ENCODE measurements at regions not wholly inside any gene's neighbourhood (a gene's known extent, or its start where the extent isn't known, plus 50 kb on each side); places are given as distances from the start of the nearest gene placed in this dataset.

- Histone ChIP-seq H3K4me3 (ENCODE audit: insufficient read depth, low read depth, low read length) (no peak overlapping the region), H3K27me3 (ENCODE audit: control insufficient read depth, insufficient read depth, low read length) (peaks cover 2% of the 10 kb centered on the region; the same call in 1 of the 2 replicates), H3K36me3 (replicated peaks; ENCODE audit: control insufficient read depth, insufficient read depth, low read length) (no peaks in the 10 kb centered on the region)
- DNase-seq = no peak
Measured at GRCh38 chrX:39818750-39819149, 279.0 kb downstream of the BCOR start.

GRCh38 chrX:39819921-39820849 lies 277.6 kb downstream of the BCOR start:
- Histone ChIP-seq H3K36me3 (replicated peaks; ENCODE audit: control insufficient read depth, insufficient read depth, low read length) (no peaks in the 10 kb centered on the region), H3K4me3 (ENCODE audit: insufficient read depth, low read depth, low read length) (peak overlapping the region; percentile 46), H3K27me3 (ENCODE audit: control insufficient read depth, insufficient read depth, low read length) (peaks cover 2% of the 10 kb centered on the region; the same call in 1 of the 2 replicates)
- peak; percentile 83 for DNase-seq

- Histone ChIP-seq H3K36me3 (replicated peaks; ENCODE audit: control insufficient read depth, insufficient read depth, low read length) (no peaks in the 10 kb centered on the region), H3K4me3 (ENCODE audit: insufficient read depth, low read depth, low read length) (peak overlapping the region; percentile 46), H3K27me3 (ENCODE audit: control insufficient read depth, insufficient read depth, low read length) (peaks cover 2% of the 10 kb centered on the region; the same call in 1 of the 2 replicates)
- DNase-seq = peak; percentile 97
Measured at GRCh38 chrX:39820938-39821708, 276.6 kb downstream of the BCOR start.

- peak overlapping the region; percentile 46 for H3K4me3 ChIP-seq (ENCODE audit: insufficient read depth, low read depth, low read length)
- peaks cover 2% of the 10 kb centered on the region; the same call in 1 of the 2 replicates for H3K27me3 ChIP-seq (ENCODE audit: control insufficient read depth, insufficient read depth, low read length)
Measured at GRCh38 chrX:39821709-39822095, 276.1 kb downstream of the BCOR start.

GRCh38 chrX:39822133-39822748 lies 275.5 kb downstream of the BCOR start:
- peaks cover 2% of the 10 kb centered on the region; the same call in 1 of the 2 replicates for H3K27me3 ChIP-seq (ENCODE audit: control insufficient read depth, insufficient read depth, low read length)
- H3K4me3 ChIP-seq (ENCODE audit: insufficient read depth, low read depth, low read length) = peak overlapping the region; percentile 46
- no peaks in the 10 kb centered on the region for H3K36me3 ChIP-seq (replicated peaks; ENCODE audit: control insufficient read depth, insufficient read depth, low read length)
- DNase-seq = peak; percentile 74

More at GRCh38 chrX:39821709-39822095, 276.1 kb downstream of the BCOR start:
- H3K36me3 ChIP-seq (replicated peaks; ENCODE audit: control insufficient read depth, insufficient read depth, low read length) = no peaks in the 10 kb centered on the region
- no peak for DNase-seq

- Histone ChIP-seq H3K27me3 (ENCODE audit: control insufficient read depth, insufficient read depth, low read length) (peaks cover 2% of the 10 kb centered on the region; the same call in 1 of the 2 replicates), H3K4me3 (ENCODE audit: insufficient read depth, low read depth, low read length) (no peak overlapping the region), H3K36me3 (replicated peaks; ENCODE audit: control insufficient read depth, insufficient read depth, low read length) (no peaks in the 10 kb centered on the region)
- DNase-seq = no peak
Measured at GRCh38 chrX:39823424-39823823, 274.3 kb downstream of the BCOR start.

GRCh38 chrX:39823854-39824253 lies 273.9 kb downstream of the BCOR start:
- Histone ChIP-seq H3K36me3 (replicated peaks; ENCODE audit: control insufficient read depth, insufficient read depth, low read length) (no peaks in the 10 kb centered on the region), H3K27me3 (ENCODE audit: control insufficient read depth, insufficient read depth, low read length) (peaks cover 2% of the 10 kb centered on the region; the same call in 1 of the 2 replicates)
- no peak for DNase-seq

GRCh38 chrX:39826813-39827543 lies 270.8 kb downstream of the BCOR start:
- Histone ChIP-seq H3K36me3 (replicated peaks; ENCODE audit: control insufficient read depth, insufficient read depth, low read length) (no peaks in the 10 kb centered on the region), H3K27me3 (ENCODE audit: control insufficient read depth, insufficient read depth, low read length) (no peaks in the 10 kb centered on the region), H3K4me3 (ENCODE audit: insufficient read depth, low read depth, low read length) (no peak overlapping the region)
- DNase-seq = no peak

More at GRCh38 chrX:39823854-39824253, 273.9 kb downstream of the BCOR start:
- no peak overlapping the region for H3K4me3 ChIP-seq (ENCODE audit: insufficient read depth, low read depth, low read length)

- H3K36me3 ChIP-seq (replicated peaks; ENCODE audit: control insufficient read depth, insufficient read depth, low read length) = no peaks in the 10 kb centered on the region
- no peaks in the 10 kb centered on the region for H3K27me3 ChIP-seq (ENCODE audit: control insufficient read depth, insufficient read depth, low read length)
- H3K4me3 ChIP-seq (ENCODE audit: insufficient read depth, low read depth, low read length) = no peak overlapping the region
- no peak for DNase-seq
Measured at GRCh38 chrX:39827951-39828350, 269.8 kb downstream of the BCOR start.

- H3K36me3 ChIP-seq (replicated peaks; ENCODE audit: control insufficient read depth, insufficient read depth, low read length) = no peaks in the 10 kb centered on the region
- no peak overlapping the region for H3K4me3 ChIP-seq (ENCODE audit: insufficient read depth, low read depth, low read length)
- no peak for DNase-seq
- no peaks in the 10 kb centered on the region for H3K27me3 ChIP-seq (ENCODE audit: control insufficient read depth, insufficient read depth, low read length)
Measured at GRCh38 chrX:39828971-39829370, 268.8 kb downstream of the BCOR start.

GRCh38 chrX:39829965-39830364 lies 267.8 kb downstream of the BCOR start:
- Histone ChIP-seq H3K36me3 (replicated peaks; ENCODE audit: control insufficient read depth, insufficient read depth, low read length) (no peaks in the 10 kb centered on the region), H3K4me3 (ENCODE audit: insufficient read depth, low read depth, low read length) (no peak overlapping the region), H3K27me3 (ENCODE audit: control insufficient read depth, insufficient read depth, low read length) (no peaks in the 10 kb centered on the region)
- no peak for DNase-seq

- Histone ChIP-seq H3K27me3 (ENCODE audit: control insufficient read depth, insufficient read depth, low read length) (no peaks in the 10 kb centered on the region), H3K36me3 (replicated peaks; ENCODE audit: control insufficient read depth, insufficient read depth, low read length) (no peaks in the 10 kb centered on the region), H3K4me3 (ENCODE audit: insufficient read depth, low read depth, low read length) (no peak overlapping the region)
- DNase-seq = no peak
Measured at GRCh38 chrX:39830414-39830813, 267.3 kb downstream of the BCOR start.

- no peak for DNase-seq
- H3K36me3 ChIP-seq (replicated peaks; ENCODE audit: control insufficient read depth, insufficient read depth, low read length) = no peaks in the 10 kb centered on the region
- H3K27me3 ChIP-seq (ENCODE audit: control insufficient read depth, insufficient read depth, low read length) = no peaks in the 10 kb centered on the region
- H3K4me3 ChIP-seq (ENCODE audit: insufficient read depth, low read depth, low read length) = no peak overlapping the region
Measured at GRCh38 chrX:39832211-39832610, 265.5 kb downstream of the BCOR start.

GRCh38 chrX:39834600-39834999 lies 263.2 kb downstream of the BCOR start:
- H3K36me3 ChIP-seq (replicated peaks; ENCODE audit: control insufficient read depth, insufficient read depth, low read length) = no peaks in the 10 kb centered on the region
- H3K27me3 ChIP-seq (ENCODE audit: control insufficient read depth, insufficient read depth, low read length) = no peaks in the 10 kb centered on the region; the same call in 1 of the 2 replicates
- no peak overlapping the region for H3K4me3 ChIP-seq (ENCODE audit: insufficient read depth, low read depth, low read length)
- DNase-seq = no peak

Measured in H7 (cell line).